GM03348 (cell line): ENCODE measurements at regions not wholly inside any gene's neighbourhood (a gene's known extent, or its start where the extent isn't known, plus 50 kb on each side); places are given as distances from the start of the nearest gene placed in this dataset.
A peak's percentile ranks its signal among the peaks of the same experiment; 100 is the strongest.

Experiments used
- DNase-seq: peaks from one replicate; pipeline ENCODE4 v3.0.0; 2012; ENCODE audit warnings: low spot score

DNA sequence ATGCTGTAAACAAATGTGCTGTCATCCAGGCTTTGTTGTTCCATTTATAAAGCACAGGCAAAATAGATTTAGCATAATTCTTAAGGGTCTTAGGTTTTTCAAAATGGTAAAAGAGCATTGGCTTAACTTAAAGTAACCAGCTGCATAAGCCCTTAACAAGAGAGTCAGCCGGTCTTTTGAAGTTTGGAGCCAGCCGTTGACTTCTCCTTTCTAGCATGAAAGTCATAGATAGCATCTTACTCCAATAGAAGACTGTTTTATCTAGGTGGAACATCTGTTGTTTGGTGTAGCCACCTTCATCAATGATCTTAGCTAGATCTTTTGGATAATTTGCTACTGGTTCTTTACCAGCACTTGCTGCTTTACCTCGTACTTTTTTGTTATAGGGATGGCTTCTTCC, 297.5 kb upstream of the DCBLD2 start:
- no peak for DNase-seq

DNA sequence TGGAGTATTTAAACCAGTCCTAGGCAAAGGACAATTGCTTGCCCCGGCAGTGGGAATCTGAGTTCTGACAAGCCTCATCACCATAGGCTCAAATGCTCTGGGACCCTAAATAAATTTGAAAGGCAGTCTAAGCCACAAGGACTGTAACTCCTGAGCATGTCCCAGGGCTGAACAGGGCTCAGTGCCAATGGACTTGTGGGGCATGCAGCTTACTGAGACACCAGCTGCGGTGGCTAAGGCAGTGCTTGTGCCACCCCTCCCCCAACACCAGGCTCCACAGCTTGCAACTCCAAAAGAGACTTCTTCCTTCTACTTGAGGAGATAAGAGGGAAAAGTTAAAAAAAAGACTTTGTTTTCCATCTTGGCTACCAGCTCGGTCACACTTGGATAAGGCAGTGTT, 289.7 kb upstream of the DCBLD2 start:
- no peak for DNase-seq

DNA sequence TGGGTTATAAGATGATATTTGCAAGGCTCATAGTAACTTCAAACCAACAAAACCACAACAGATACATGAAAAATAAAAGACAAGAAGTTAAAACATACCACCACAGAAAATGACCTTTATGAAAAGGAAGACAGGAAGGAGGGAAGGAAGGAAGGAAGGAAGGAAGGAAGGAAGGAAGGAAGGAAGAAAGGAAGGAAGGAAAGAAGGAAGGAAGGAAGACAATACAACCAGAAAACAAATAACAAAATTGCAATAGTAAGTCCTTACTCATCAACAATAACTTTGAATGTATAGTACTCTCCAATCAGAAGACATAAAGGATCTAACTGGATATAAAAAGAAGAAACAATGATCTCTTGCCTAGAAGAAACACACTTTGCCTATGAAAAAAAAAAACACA, 287.4 kb upstream of the DCBLD2 start:
- no peak for DNase-seq

DNA sequence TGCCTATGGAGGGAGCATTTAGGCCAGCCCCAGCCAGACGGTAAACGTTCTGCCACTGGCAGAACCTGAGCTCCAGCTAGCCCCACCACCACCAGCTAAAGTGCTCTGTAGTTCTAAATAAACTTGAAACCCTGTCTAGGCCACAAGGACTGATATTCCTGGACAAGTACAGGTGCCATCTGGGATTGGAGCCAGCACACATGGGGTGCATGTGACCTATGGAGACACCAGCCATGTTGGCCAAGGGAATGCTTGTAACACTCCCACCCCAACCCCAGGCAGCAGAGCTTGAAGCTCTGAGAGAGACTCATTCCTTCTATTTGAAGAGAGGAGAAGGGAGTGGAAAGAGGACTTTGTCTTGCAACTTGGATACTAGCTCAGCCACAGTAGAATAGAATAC, 284.5 kb upstream of the DCBLD2 start:
- DNase-seq, result no peak

GRCh38 chr3:99176169-99176964, 274.9 kb upstream of the DCBLD2 start:
- no peak for DNase-seq

- DNase-seq, result peak; percentile 46
Measured at GRCh38 chr3:99175276-99175812, 273.8 kb upstream of the DCBLD2 start.

DNA sequence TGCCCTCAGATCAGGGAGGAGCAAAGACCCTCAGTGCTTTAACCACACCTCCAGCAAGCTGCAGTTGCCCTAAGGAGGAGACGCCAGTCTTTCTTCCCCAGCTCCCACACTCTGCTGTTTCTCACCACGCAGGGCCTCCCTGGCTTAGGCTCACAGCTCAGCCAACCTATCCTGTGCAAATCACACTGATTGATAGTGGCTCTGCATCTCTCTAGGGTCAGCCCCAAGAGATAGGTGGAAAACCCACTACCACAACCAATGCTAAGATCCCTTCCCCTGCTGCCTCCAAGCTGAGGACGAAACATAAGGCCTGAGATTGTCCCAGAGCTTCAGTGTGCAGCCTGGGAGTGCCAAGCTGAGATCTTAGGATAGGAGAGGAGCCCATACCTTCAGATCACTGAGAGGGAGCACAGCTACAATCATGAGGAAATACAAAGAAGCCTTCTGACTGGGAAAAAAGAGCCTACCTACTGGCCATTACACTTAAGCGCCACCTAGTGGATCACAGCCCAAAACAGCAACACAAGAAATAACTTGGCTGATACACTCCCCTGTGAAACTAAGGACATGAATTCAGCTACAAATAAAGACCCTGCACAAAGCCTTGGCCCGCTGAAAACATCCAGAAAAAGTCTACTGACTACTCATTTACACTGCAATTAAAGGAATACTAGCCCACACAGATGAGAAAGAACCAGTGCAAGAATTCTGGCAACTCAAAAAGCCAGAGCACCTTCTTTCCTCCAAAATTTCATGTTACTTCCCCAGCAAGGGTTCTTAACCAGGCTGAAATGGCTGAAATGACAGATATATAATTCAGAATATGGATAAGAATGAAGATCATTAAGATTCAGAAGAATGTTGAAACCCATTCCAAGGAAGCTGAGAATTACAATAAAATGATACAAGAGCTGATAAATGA, 271.5 kb upstream of the DCBLD2 start:
- DNase-seq, result peak; percentile 70

- no peak for DNase-seq
Measured at GRCh38 chr3:99171800-99172199, 270.3 kb upstream of the DCBLD2 start.

- DNase-seq, result no peak
Measured at GRCh38 chr3:99170867-99171517, 269.5 kb upstream of the DCBLD2 start.

GRCh38 chr3:99167071-99167470, 265.6 kb upstream of the DCBLD2 start:
- DNase-seq, result no peak

- DNase-seq, result no peak
Measured at GRCh38 chr3:99163314-99163713, 261.8 kb upstream of the DCBLD2 start.

- DNase-seq, result no peak
Measured at GRCh38 chr3:99159220-99159762, 257.8 kb upstream of the DCBLD2 start.

- no peak for DNase-seq
Measured at GRCh38 chr3:99145031-99145430, 243.5 kb upstream of the DCBLD2 start.

GRCh38 chr3:99143493-99143892, 242.0 kb upstream of the DCBLD2 start:
- no peak for DNase-seq

- DNase-seq, result no peak
Measured at GRCh38 chr3:99134986-99135385, 233.5 kb upstream of the DCBLD2 start.

DNA sequence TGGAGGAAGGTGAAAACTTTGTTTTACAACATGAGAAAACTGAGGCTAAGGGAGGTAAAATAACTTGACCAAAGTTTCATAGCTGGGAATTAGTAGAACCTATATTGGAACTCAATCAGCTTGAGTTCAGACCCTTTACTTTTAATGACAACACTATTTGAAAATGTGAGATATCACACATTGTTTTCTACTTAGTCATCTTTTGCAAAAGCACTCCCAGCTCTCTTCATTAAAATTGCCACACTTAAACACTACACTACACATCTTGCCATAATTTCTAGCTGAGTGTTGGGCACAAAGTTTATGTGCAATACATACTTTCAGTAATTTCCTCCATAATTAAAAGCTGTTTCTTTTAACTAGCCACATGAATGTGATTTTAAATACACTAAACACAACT, 230.4 kb upstream of the DCBLD2 start:
- peak; percentile 25 for DNase-seq

DNA sequence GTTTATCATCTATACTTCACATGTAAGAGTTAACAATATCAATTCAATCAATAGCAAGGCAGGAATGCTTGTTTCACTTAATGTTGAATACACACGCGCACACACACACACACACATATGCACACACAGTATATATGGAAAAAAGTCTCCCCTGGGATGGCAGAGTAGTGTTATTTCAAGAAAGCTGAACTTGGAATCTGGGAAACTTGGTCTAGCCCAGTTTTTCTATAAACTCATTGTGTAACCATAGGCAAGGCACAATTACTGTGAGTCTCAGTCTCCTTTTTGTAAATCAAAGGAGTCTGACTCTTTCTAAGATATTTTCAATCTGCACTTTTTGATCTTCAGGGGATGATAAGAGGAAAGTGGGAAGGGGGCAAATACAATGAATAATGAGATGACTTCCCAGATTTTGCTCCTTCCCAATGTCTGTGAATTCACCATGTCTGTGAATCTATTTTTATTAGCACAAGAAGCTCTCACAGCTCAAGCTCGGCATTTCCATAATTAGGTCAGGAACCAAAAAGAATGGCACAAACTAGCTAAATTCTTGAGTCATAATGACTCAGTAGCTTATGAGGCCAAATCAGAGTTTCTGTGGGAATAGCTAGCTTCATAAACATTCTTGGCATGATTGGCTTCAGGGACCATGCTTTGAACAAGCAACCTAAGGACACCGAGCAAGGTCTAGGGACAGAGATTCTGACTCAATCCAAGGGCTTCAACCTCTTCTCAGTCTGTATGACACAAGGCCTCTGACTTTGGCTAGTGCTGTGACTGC, 227.4 kb upstream of the DCBLD2 start:
- DNase-seq, result peak; percentile 69

DNA sequence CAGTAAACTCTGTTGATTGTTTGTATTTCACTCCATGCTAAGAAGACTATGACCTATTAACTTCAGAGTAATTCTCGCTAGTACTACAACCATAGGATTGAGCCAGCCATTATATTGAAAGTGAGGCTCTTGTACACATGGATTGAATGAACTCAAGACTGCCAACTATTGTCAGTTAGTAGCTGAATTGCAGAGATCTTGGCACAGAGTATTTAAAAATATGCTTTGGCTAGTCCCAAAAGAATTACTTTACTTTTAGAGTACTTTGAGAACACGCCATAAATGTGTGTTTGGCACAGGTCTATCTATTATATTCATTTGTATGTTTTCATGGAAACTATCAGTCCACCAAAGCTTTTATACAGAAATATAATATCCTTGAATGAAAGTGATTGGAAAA, 226.7 kb upstream of the DCBLD2 start:
- DNase-seq, result no peak

DNA sequence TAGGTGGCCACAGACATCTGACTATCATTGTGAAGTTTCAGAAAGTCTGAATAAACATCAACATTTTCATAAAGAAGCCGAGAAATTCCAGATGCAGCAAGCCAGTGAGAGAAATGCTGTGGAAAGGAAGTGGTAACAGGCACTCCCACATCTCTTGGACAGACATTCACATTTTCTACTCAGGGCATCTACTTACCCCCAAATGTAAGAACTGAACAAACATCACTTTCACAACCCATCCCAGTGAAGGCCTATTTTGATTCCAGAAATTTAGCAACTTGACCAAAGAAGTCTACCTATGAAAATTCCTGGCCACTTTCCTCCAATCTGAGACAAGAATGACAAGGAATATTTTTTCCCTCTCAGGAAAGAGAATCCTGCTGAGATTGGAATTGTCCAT, 224.8 kb upstream of the DCBLD2 start:
- DNase-seq, result peak; percentile 30

DNA sequence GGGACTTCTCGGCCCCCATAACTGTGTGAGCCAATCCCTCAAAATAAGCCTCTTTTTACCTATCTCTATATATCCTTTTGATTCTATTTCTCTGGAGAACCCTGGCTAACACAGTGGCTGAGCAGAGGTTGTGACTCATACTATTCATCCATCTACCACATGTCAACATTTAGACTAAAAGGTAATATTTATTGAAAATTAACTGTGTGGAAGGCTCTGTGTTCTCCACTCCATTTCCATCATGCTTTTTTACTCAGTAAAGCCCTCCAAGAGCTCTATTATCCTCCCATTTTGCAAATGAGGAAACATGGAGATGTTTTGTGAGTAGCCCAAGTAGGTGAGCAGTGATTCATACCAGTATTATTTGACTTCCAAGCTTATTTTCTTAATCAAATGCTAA, 217.9 kb upstream of the DCBLD2 start:
- DNase-seq, result no peak

DNA sequence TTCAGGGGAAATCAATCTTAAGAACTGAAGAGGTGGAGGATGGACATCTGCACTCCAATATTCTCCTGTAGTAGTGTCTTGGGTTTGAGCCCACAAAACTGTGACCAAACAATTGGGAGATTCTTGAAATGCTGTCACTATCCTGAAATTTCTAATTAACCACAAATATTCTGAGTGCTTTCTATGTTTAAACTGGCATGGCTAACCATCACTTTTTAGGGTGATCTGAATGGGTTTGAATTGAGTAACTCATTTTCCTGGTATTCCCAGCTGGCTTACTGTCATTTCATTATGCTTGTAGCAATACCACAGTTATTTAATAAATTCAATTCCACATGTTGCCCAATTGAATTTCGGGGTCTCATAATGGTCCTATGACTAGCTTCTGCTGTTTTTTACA, 216.9 kb upstream of the DCBLD2 start:
- DNase-seq, result peak; percentile 55
